ENCODE measurements at regions not wholly inside any gene's neighbourhood (a gene's known extent, or its start where the extent isn't known, plus 50 kb on each side); places are given as distances from the start of the nearest gene placed in this dataset.

DNA sequence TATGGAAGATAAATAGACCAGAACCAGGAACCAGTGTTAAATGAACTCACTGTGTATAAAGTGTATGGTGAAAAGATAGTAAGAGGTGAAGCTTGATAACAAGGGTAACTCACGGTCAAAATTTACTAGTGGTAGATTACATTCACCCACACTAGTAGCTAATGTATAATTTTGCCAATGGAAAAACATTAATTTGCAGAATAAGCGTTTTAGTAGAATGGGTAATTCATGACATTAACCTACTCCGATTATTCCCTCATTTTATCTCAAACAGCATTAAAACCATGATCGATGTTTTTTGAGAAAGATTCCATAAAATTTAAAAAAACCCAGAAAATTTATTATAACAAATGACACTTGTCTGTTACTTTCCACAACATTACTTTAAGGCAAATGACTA lies 57.7 kb upstream of the PPP1R3A start:
- TF ChIP-seq, protein P1, sequence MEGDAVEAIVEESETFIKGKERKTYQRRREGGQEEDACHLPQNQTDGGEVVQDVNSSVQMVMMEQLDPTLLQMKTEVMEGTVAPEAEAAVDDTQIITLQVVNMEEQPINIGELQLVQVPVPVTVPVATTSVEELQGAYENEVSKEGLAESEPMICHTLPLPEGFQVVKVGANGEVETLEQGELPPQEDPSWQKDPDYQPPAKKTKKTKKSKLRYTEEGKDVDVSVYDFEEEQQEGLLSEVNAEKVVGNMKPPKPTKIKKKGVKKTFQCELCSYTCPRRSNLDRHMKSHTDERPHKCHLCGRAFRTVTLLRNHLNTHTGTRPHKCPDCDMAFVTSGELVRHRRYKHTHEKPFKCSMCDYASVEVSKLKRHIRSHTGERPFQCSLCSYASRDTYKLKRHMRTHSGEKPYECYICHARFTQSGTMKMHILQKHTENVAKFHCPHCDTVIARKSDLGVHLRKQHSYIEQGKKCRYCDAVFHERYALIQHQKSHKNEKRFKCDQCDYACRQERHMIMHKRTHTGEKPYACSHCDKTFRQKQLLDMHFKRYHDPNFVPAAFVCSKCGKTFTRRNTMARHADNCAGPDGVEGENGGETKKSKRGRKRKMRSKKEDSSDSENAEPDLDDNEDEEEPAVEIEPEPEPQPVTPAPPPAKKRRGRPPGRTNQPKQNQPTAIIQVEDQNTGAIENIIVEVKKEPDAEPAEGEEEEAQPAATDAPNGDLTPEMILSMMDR (IDR thresholded peaks at IDR 0.05) = no peak
- H3K27me3 ChIP-seq = no peaks in the 10 kb centered on the region

DNA sequence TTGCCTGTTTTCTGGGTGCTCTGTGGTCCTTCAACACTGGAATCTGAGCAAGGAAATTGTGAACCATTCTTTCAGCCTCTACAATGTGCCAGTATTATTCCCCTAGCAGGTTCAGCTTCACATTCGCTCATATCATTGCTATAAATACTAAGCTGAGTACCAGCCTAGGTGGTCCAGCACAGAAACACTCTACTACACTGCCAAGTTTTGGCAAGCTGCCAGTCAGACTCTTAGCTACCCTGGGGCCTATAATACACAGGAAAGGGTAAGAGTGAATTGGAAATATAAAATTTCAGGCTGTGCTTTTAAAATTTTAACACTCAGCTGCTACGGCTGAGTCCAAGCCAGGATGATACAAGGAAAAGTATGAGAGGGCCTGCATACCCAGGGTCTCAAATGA lies 49.9 kb upstream of the PPP1R3A start:
- H3K9me3 ChIP-seq = no peaks in the 10 kb centered on the region
- H3K4me1 ChIP-seq = no peaks in the 10 kb centered on the region
- TF ChIP-seq, protein P1 (IDR thresholded peaks at IDR 0.05) = no peak
- no peak overlapping the region for H3K27ac ChIP-seq
- H3K4me3 ChIP-seq = no peak overlapping the region
- no peaks in the 10 kb centered on the region for H3K27me3 ChIP-seq
- intact Hi-C loops (cut with DNase I; ENCODE audit: low total_unique reads) = no loop called here
- no peak for DNase-seq
- no peaks in the 10 kb centered on the region for H3K36me3 ChIP-seq

More for the DNA sequence above, 57.7 kb upstream of the PPP1R3A start:
- intact Hi-C loops (cut with DNase I; ENCODE audit: low total_unique reads) = no loop called here
- Histone ChIP-seq H3K4me1 (no peaks in the 10 kb centered on the region), H3K4me3 (no peak overlapping the region), H3K27ac (no peak overlapping the region), H3K36me3 (no peaks in the 10 kb centered on the region), H3K9me3 (no peaks in the 10 kb centered on the region)
- DNase-seq = no peak

Data from tibial artery (tissue), 4 donors.